ENCODE measurements at regions not wholly inside any gene's neighbourhood (a gene's known extent, or its start where the extent isn't known, plus 50 kb on each side); places are given as distances from the start of the nearest gene placed in this dataset.

DNA sequence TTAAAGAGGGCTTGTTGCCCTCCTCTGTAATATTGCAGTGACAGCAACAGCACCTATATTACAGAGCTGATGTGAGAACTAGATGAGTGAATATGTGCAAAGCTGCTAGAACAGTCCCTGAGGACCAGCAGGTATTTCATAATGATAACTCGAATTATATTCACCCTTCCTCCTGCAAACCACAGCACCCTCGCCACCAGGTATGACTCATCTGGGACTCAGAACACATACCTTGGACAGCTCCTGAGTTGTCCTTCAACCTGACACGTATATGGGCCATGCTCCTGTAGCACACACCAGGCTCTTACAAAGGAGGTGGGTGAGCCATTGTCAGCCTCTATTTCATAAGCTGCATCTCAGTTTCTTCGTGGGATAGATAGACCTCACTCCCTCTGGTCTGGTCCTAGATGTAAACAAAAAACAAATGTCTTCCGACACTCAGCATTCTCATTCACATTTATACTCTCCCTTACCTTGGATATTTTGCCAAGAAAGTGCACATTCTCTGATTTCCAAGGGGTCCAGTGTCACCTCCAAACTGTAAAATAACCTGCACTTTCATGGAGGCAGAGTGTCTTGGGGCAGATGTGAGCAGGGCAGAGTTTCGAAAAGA lies 124.5 kb downstream of the TLE3 start:
- intact Hi-C loops (cut with DNase I), result no loop called here
- DNase-seq (no peak), ATAC-seq (no peak)

DNA sequence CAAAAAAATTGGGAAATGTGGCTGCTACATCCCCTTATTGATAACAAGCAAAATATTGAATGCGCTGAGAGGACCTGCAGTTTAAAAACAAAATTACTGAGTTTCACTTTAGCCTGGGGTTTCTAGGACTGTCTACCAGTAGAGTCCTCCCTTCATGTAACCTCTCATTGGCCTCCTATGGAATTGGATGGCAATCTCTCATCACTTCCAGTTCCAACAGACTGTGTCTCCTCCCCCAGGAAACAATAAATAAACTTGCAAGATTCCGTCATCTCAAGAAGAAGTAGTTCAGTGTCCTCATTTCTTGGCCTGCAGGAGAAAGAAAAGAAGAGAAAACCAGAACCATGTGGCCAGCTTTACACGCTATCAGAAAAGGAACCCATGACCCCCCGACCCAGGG lies 123.8 kb downstream of the TLE3 start:
- intact Hi-C loops (cut with DNase I), result no loop called here
- DNase-seq (no peak), ATAC-seq (no peak)

GRCh38 chr15:69974321-69974720 lies 123.4 kb downstream of the TLE3 start:
- intact Hi-C loops (cut with DNase I), result no loop called here
- no peak for DNase-seq
- no peak for ATAC-seq

- DNase-seq (no peak), ATAC-seq (no peak)
- intact Hi-C loops (cut with DNase I), result no loop called here
These were observed 121.2 kb downstream of the TLE3 start for GRCh38 chr15:69976366-69976994.

GRCh38 chr15:69978603-69979002 lies 119.1 kb downstream of the TLE3 start:
- intact Hi-C loops (cut with DNase I), result no loop called here

DNA sequence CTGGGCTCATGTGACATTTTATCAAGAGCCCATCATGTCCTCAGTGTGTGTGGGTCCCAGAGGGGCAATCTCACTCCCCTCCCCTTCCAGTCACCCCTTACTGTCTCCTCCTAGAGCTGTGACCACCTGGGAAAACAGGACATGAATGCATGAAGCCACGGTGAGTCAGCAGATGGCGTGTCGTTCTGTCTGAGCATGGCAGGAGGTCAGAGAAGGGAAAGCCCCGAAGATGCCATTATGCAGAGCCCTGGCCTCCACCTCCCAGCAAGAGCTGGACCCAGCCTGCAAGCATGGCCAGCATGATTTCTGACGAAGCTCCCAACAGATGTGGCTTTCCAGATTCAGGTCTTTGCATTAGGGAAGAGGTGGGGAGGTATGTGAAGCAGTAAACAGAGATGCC lies 118.5 kb downstream of the TLE3 start:
- intact Hi-C loops (cut with DNase I), result no loop called here
- DNase-seq, result no peak

More at GRCh38 chr15:69978603-69979002, 119.1 kb downstream of the TLE3 start:
- no peak for DNase-seq
- no peak for ATAC-seq

DNA sequence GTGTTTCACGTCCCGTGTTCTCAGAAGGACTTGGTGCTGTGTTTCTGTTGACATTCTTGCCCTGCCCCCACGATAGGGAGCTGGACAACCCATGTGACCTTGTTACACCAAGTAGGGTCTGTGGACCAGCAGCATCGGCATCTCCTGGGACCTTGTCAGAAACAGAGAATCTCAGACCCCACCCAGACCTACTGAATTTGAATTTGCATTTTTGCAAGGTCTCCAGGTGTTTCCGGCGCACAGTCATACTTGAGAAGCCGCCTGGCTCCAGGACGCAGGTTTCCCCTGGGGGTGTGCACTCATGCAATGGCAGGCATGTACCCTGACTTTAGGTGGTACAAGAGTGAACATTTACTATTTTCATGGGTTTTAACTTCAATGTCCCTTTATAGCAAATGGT lies 117.9 kb downstream of the TLE3 start:
- no peak for ATAC-seq
- DNase-seq, result no peak
- intact Hi-C loops (cut with DNase I), result no loop called here

More for the DNA sequence above, 118.5 kb downstream of the TLE3 start:
- ATAC-seq, result no peak

DNA sequence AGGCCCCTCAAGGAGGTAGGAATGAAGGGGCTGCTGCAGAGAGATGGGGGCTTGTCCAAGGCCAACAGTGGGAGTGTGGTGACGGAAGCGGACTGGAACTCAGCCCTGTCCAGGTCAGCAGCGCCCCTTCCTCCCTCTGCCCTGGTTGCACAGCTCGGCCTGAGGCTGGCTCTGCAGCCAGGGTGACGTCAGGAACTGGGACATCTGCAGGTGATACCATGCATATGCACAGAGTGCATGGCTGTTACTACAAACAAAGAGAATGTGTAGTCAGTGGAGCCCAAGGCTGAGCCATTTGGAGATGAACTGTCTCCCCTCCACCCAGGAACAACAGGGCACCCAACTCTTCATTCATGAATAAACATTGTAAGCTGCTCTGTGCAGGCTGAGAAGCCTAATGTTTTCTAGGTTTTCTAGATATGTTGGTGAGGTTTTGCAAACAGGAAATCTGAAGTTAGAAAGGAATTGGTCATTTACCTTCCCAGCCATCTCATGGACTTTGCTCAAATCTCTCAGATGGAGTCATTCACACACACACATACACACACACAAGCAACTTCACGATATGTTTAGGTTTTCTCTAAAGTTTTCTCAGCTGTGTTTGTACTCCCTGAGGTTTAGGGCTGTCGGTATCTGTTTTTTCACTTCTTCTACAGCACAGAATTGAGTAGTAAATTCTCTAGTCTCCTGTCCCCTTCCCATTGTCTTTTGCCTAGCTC lies 117.2 kb downstream of the TLE3 start:
- no peak for DNase-seq
- intact Hi-C loops (cut with DNase I), result no loop called here

GRCh38 chr15:69982037-69982436 lies 115.7 kb downstream of the TLE3 start:
- DNase-seq (no peak), ATAC-seq (no peak)
- intact Hi-C loops (cut with DNase I), result no loop called here

More for the DNA sequence above, 117.2 kb downstream of the TLE3 start:
- no peak for ATAC-seq

DNA sequence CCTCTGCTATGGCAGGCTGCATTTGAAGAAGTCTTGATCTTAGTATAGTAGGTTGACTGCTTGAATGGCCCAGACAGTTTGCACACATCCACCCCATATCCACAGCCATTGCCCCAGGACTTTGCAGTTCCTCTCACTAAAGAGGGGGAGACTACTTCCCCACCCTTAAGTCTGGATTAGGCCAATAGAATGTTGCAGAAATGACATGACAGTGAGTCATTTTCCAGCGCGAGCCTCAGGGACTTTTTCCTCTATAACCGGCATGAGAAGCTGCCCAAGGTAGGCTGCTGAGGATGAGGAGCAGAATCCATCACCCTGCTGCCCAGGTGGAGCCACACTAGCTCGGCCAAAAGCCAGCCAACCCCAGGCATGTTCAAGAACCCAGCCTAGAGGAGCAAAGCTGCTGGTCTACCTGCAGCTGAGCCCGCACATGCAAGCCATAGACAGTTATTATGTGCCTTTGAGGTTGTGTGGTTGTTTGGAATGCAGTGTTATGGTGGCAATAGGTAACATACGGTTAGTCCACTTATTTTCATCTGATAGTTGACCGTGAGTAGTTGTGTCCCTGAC lies 113.9 kb downstream of the TLE3 start:
- ATAC-seq (no peak), DNase-seq (no peak)
- intact Hi-C loops (cut with DNase I), result no loop called here

- ATAC-seq, result no peak
- intact Hi-C loops (cut with DNase I), result no loop called here
- DNase-seq, result no peak
These were observed 109.9 kb downstream of the TLE3 start for GRCh38 chr15:69987492-69988489.

DNA sequence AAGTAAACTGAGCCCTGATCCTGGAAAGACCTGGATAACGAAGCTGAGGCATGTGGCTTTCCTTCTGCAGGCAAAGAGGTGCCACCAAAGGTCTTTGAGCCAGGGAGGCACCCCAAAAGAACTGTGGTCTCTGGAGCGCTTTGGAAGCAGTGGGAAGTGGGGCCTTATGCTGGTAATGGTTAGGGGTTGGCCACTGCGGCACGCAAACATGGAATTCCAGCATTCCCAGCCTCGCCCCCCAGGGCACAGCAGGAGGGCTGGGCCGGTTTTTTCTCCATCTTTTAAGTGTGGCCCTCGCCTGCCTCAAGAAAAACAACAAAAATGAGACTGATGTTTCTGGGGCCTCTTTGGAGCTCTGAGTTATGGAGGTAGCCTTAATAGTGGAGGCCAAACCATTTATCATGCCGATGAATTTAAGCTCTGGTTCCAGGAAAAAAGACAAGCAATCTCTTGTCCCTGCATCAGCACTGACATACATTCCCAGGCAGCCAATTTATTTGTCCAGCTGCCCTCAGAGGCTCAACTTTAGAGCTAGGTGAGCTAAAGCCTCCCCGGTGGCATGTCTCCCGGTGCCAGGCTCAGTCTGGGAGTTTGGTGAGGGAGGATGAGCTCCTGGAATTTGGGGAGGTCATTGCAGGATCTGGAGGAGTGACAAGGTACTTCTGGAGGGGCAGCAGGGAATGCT lies 109.0 kb downstream of the TLE3 start:
- DNase-seq, result no peak
- no peak for ATAC-seq
- intact Hi-C loops (cut with DNase I), result no loop called here

DNA sequence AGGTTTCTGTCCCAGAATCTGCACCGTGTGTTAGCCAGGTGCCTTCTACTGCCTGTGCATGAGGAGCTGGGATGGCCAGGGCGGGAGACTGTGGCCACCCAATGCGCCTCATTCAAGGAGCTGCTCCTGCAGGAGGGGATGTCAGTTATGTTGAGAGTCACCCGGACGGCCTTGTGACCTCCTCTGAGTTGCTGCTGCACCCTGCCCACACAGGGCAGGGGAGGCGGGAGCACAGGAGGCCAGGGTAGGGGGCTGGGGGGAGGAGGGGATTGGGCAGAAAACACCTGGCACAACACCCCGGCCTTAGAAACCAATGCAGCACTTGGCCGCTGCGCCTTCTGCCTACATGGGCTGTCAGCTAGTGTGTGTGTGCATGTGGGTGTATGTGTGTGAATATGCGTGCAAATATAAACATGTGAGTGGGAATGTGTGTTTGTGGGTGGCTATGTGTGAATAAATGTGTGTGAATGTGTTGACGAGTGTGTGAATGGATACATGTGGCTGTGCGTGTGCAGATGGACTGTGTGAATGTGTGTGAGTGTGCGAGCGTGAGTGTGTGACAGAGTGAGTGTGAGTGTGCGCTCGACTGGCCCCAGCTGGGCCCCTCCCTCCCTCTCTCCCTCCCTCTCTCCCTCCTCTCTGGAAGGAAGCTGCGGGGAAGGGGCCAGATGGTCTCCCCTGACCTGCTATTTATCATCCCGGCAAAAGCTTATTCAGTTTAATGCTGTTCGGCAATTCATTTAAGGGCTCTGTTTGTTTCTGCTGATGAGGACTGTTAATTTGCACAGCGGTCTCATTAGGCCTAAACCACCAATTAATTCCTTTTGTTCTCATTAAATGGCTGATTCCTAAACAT lies 106.9 kb downstream of the TLE3 start:
- no peak for DNase-seq
- ATAC-seq, result no peak
- intact Hi-C loops (cut with DNase I), result no loop called here

GRCh38 chr15:69991551-69991980 lies 106.2 kb downstream of the TLE3 start:
- ATAC-seq, result no peak
- DNase-seq, result no peak
- intact Hi-C loops (cut with DNase I), result no loop called here

GRCh38 chr15:69992348-69992747 lies 105.4 kb downstream of the TLE3 start:
- ATAC-seq, result peak in 1 of 2 donors; percentile 29
- intact Hi-C loops (cut with DNase I), result no loop called here
- DNase-seq, result no peak

DNA sequence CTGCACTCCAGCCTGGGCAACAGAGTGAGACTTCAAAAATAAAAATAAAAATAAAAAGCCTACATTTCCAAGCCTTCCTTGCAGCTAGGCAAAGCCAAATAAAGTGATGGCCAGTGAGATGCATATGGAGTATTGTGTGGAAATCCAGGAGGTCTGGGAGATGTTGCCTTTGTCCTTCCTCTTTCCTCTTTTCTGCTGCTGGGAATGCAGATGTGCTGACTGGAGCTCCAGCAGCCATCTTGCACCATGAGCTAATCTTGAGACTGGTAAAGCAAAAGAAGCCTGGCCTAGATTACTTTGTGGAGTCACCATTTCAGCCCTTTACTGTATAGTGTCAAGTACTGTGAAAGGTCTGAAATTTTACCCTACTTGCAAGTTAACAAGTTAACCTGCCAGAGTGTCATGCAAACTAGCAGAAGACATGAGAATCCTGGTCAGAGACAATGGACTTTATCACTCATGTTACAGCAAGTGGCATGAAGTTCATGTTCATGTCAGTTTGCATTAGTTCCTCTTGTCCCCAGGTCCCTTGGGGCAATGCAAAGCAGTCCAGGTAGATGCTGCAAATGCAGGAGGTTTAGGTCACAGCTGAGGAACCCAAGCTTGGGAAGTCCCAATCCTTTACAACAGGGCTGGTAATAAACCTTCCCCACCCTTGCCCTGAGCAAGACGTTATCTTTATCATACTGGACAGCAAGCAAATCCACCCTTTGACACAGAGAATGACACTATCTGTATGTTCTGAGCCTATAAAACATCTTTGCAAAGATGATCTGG lies 103.1 kb downstream of the TLE3 start:
- DNase-seq, result no peak
- no peak for ATAC-seq
- intact Hi-C loops (cut with DNase I), result no loop called here
